GM10266 (cell line): ENCODE measurements at regions not wholly inside any gene's neighbourhood (a gene's known extent, or its start where the extent isn't known, plus 50 kb on each side); places are given as distances from the start of the nearest gene placed in this dataset.

Experiments
- DNase-seq: peaks from one replicate; pipeline ENCODE4 v3.0.0; 2012; ENCODE audit errors: extremely low spot score
- TF ChIP-seq, protein P1 (sequence below): IDR thresholded peaks from 2 replicates; pipeline ENCODE4 v1.5.1; 2012; ENCODE audit warnings: mild to moderate bottlenecking, low read depth; ENCODE audit not compliant: control insufficient read depth, insufficient read depth; ENCODE audit errors: missing control alignments

DNA sequence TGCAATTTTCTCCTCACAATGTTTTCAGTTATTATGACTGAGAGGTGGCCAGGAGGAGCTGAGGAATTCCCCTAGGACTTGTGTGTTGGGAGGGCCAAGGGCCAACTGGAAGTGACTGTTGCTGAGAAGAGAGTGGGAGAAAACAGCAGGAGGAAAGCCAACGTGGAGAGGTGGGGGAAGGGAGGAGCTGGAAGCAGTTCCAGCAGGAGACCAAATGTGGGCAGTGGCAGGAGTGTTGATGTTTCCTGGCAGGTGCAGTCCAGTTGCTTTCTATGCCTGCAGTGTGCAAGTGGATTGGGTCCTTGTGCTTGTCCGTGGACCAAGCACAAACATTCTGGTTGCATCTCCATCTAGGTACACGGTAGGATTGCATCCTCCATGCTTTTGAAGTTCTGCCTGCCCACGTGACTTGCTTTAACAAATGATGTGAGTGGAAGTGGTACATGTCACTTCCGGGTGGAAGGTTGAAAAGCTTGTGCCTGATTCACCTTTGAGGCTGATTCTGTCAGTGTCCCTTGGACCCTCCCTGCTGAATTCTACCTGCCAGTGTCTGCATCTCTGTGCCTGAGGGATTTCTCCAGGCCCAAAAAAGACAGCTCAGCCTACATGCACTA is 54.7 kb upstream of the CRHR1 start:
- TF ChIP-seq, protein P1, sequence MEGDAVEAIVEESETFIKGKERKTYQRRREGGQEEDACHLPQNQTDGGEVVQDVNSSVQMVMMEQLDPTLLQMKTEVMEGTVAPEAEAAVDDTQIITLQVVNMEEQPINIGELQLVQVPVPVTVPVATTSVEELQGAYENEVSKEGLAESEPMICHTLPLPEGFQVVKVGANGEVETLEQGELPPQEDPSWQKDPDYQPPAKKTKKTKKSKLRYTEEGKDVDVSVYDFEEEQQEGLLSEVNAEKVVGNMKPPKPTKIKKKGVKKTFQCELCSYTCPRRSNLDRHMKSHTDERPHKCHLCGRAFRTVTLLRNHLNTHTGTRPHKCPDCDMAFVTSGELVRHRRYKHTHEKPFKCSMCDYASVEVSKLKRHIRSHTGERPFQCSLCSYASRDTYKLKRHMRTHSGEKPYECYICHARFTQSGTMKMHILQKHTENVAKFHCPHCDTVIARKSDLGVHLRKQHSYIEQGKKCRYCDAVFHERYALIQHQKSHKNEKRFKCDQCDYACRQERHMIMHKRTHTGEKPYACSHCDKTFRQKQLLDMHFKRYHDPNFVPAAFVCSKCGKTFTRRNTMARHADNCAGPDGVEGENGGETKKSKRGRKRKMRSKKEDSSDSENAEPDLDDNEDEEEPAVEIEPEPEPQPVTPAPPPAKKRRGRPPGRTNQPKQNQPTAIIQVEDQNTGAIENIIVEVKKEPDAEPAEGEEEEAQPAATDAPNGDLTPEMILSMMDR = no peak
- DNase-seq = no peak

DNA sequence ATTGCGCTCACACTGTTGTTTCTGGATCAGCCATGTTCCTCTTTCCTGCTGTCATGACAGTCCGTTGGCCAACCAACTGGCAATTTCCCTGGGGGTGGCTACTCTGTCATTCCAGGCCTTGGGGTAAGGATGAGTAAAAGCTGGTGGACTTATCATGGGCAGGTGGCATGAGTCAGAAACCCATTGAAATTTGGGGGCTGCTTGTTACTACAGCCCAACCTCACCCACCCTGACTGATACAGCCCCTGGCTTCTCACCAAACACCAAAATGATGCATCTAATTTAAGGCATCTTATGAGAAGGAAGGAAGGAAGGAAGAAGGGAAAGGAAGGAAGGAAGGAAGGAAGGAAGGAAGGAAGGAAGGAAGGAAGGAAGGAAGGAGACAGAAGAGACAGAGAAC is 53.9 kb upstream of the CRHR1 start:
- TF ChIP-seq, protein P1 = no peak
- DNase-seq = no peak

- TF ChIP-seq, protein P1 = no peak
- no peak for DNase-seq
Measured at GRCh38 chr17:45731459-45731858, 52.7 kb upstream of the CRHR1 start.

GRCh38 chr17:45732926-45733505 is 51.1 kb upstream of the CRHR1 start:
- no peak for DNase-seq
- TF ChIP-seq, protein P1 = no peak

DNA sequence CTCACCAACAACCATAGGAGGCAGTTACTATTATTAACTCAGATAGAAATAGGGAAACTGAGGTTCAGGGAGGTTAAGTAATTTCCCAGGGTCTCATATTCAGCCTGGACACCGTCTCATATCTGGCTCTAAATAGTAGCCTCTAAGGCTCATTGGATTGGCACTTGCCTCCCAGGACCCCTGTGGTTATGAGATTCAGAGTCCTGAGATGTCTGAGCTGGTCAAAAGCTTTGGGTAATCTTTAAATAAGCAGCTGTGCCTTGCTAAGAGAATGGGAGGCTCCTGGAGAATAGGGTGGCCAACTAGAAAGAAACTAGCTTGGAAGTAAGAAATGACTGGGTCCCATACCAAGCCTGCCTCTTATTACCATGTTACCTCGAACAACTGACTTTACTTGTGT is 50.3 kb upstream of the CRHR1 start:
- no peak for DNase-seq
- TF ChIP-seq, protein P1 = no peak
